BE2C (cell line): ENCODE measurements at regions not wholly inside any gene's neighbourhood (a gene's known extent, or its start where the extent isn't known, plus 50 kb on each side); places are given as distances from the start of the nearest gene placed in this dataset.

Experiments used
- DNase-seq: peaks from one replicate; pipeline ENCODE4 v3.0.0-alpha.2; 2020
- H3K27me3 ChIP-seq: fragments of 250-450 bp; sonication (Bioruptor Pico); 2 replicates; pipeline ENCODE4 v1.5.1; 2020; ENCODE audit warnings: mild to moderate bottlenecking
- H3K36me3 ChIP-seq: fragments of 250-450 bp; sonication (Bioruptor Pico); 2 replicates; pipeline ENCODE4 v1.5.1; 2020; ENCODE audit warnings: mild to moderate bottlenecking
- H3K4me1 ChIP-seq: fragments of 250-450 bp; sonication (Bioruptor Pico); 2 replicates; pipeline ENCODE4 v1.5.1; 2020
- H3K4me3 ChIP-seq: 2 replicates; pipeline ENCODE4 v1.5.1; 2011; ENCODE audit warnings: low read depth, low read length
- H3K9me3 ChIP-seq: fragments of 250-450 bp; sonication (Bioruptor Pico); 2 replicates; pipeline ENCODE4 v1.5.1; 2020
- TF ChIP-seq, protein P1 (sequence below): IDR thresholded peaks from 2 replicates; pipeline ENCODE4 v1.5.1; 2012; ENCODE audit warnings: mild to moderate bottlenecking, low read depth, low read length

DNA sequence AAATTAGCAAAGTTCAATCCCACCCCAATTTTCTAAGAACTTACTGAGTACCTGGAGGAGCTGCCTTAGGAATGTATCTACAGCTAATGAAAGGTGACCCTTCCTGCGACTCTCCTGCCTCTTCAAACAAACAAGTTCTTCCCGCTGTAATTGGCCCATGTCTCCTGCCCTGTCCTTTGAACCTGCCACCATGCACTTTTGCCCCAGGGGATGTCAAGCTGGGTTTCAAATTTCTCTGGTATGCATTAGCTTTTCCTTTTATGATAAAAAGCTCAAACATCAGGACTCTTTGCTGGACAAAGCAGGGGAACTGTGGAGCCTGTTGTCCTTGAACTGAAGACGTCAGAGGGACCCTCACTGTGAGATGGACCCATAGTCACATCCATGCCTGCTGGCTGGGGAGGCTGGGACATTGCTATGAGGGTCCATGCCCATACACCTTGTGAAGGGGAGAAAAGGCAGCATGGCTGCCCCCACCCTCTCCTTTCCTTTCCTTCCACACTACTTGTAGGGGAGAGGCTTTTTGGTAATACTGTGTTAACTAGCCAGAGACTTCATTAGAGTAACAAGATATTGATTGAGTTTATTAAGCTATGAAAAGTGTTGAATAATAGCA is 210.7 kb upstream of the COPS8 start:
- Histone ChIP-seq H3K4me1 (no peaks in the 10 kb centered on the region), H3K4me3 (no peak overlapping the region), H3K36me3 (no peaks in the 10 kb centered on the region), H3K9me3 (no peaks in the 10 kb centered on the region), H3K27me3 (peaks cover 21% of the 10 kb centered on the region; the same call in 1 of the 2 replicates)
- no peak for DNase-seq
- TF ChIP-seq, protein P1, sequence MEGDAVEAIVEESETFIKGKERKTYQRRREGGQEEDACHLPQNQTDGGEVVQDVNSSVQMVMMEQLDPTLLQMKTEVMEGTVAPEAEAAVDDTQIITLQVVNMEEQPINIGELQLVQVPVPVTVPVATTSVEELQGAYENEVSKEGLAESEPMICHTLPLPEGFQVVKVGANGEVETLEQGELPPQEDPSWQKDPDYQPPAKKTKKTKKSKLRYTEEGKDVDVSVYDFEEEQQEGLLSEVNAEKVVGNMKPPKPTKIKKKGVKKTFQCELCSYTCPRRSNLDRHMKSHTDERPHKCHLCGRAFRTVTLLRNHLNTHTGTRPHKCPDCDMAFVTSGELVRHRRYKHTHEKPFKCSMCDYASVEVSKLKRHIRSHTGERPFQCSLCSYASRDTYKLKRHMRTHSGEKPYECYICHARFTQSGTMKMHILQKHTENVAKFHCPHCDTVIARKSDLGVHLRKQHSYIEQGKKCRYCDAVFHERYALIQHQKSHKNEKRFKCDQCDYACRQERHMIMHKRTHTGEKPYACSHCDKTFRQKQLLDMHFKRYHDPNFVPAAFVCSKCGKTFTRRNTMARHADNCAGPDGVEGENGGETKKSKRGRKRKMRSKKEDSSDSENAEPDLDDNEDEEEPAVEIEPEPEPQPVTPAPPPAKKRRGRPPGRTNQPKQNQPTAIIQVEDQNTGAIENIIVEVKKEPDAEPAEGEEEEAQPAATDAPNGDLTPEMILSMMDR, result no peak

DNA sequence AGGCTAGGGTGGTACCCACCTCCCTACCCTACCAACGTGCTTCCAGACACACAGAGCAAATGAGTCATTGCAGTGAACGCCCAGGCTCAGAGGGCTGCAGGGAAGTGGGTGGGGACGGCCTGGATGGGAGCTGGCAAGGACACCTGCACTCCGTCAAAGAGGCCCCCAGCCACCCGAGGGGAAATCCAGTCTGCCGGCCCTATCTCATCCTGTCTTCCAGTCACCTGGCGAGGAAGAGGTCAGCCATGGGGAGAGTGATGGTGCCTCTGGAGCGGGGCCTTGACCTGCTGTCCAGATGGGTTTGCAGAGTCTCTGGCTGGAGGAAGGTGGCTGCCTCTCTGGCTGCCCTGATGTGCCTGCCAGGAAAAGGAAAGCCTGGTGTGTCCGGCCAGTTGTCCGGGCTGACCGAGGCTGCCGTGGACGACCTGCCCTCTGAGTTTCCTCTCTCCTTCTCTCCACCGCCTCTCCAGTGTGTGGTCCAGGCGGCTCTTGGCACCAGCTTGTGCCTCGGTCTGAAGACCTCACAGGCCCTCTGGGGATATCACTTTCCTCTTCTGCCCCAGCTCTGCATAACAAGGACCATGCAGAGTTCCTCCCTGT is 209.7 kb upstream of the COPS8 start:
- no peak for DNase-seq
- Histone ChIP-seq H3K9me3 (no peaks in the 10 kb centered on the region), H3K36me3 (no peaks in the 10 kb centered on the region), H3K4me1 (no peaks in the 10 kb centered on the region), H3K4me3 (no peak overlapping the region), H3K27me3 (peaks cover 21% of the 10 kb centered on the region; the same call in 1 of the 2 replicates)
- TF ChIP-seq, protein P1, result no peak

DNA sequence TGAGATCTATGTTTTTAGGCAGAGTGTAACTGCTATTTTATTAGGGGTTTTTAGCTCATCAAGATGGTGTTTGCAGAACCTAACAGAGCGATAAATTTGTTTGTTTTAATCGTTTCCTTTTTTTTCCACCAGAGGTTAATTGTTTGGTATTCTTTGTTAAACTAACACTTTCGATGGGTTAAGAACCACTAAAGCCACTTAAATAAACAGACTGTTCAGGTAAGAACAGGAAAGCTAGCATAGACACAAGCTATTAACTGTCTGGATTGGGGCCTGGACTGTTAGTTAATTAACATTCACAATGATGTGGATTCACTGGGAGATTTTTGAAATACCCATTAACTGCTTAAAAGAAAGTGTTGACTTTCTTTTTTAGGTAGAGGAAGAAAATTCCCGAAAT is 209.0 kb upstream of the COPS8 start:
- DNase-seq, result no peak
- Histone ChIP-seq H3K36me3 (no peaks in the 10 kb centered on the region), H3K27me3 (peaks cover 21% of the 10 kb centered on the region; the same call in 1 of the 2 replicates), H3K4me1 (no peaks in the 10 kb centered on the region), H3K9me3 (no peaks in the 10 kb centered on the region), H3K4me3 (no peak overlapping the region)
- TF ChIP-seq, protein P1, result no peak

DNA sequence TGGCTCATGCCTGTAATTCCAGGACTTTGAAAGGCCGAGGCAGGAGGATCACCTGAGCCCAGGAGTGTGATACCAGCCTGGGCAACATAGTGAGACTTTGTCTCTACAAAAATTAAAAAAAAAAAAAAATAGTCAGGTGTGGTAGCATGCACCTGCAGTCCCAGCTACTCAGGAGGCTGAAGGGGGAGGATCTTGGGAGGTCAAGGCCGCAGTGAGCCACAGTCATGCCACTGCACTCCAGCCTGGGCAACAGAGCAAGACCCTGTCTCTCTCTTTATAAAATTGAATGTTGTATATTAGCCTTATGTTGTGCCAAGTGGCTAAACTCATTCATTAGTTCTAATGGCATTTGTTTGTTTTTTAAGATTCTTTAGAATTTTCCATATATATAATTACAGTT is 207.7 kb upstream of the COPS8 start:
- peaks cover 16% of the 10 kb centered on the region; the same call in 1 of the 2 replicates for H3K27me3 ChIP-seq
- DNase-seq, result no peak
- no peak overlapping the region for H3K4me3 ChIP-seq
- H3K9me3 ChIP-seq, result no peaks in the 10 kb centered on the region
- TF ChIP-seq, protein P1, result no peak
- no peaks in the 10 kb centered on the region for H3K36me3 ChIP-seq
- H3K4me1 ChIP-seq, result no peaks in the 10 kb centered on the region

DNA sequence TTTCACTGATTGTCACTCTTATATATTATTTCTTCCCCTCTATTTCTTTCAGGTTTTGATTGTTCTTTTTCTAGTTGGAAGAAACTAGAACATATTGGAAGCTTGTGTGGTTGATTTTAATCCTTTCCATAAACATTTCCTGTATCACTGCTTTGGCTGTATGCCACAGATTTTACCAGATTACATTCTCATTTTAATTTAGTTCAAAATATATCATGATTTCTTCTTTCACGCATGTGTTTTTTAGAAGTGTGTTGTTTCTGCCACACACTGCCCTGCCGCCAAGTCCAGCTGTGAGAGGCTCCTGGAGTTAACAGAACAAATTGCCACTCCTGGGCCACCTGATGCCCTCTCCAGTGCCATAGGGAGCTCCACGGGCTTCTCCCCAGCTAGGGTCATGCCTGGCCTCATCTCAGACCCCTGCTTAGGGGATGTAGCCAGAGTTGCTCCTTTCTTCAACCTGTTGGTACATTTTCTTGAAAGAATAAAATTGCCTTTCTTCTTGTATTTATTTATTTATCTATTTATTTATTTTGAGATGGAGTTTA is 206.2 kb upstream of the COPS8 start:
- TF ChIP-seq, protein P1, result no peak
- H3K4me1 ChIP-seq, result no peaks in the 10 kb centered on the region

DNA sequence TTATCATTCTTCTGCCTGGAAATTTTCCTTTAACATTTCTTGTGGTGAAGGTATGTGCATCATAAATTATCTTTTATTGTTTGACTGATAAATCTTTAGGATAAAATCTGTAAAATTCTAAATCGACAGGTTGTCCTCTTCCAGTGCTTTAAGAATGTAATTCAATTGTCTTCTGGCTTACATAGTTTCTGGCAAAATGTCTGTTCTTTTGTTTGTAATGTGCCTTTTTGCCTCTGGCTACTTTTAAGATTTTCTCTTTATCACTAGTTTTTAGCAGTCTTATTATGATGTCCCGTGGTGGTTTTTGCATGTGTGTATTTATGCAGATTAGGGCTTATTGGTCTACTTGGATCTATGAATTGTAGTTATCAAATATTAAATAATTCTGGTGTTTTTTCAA is 203.6 kb upstream of the COPS8 start:
- TF ChIP-seq, protein P1, result no peak
- H3K9me3 ChIP-seq, result no peaks in the 10 kb centered on the region
- no peak overlapping the region for H3K4me3 ChIP-seq
- no peaks in the 10 kb centered on the region for H3K4me1 ChIP-seq
- no peaks in the 10 kb centered on the region for H3K36me3 ChIP-seq
- no peak for DNase-seq
- H3K27me3 ChIP-seq, result no peaks in the 10 kb centered on the region

More for the DNA sequence above, 206.2 kb upstream of the COPS8 start:
- no peak for DNase-seq
- peaks cover 10% of the 10 kb centered on the region; the same call in 1 of the 2 replicates for H3K27me3 ChIP-seq
- no peaks in the 10 kb centered on the region for H3K9me3 ChIP-seq
- H3K36me3 ChIP-seq, result no peaks in the 10 kb centered on the region
- no peak overlapping the region for H3K4me3 ChIP-seq
